ENCODE measurements at regions not wholly inside any gene's neighbourhood (a gene's known extent, or its start where the extent isn't known, plus 50 kb on each side); places are given as distances from the start of the nearest gene placed in this dataset.
A peak's percentile ranks its signal among the peaks of the same experiment; 100 is the strongest.

DNA sequence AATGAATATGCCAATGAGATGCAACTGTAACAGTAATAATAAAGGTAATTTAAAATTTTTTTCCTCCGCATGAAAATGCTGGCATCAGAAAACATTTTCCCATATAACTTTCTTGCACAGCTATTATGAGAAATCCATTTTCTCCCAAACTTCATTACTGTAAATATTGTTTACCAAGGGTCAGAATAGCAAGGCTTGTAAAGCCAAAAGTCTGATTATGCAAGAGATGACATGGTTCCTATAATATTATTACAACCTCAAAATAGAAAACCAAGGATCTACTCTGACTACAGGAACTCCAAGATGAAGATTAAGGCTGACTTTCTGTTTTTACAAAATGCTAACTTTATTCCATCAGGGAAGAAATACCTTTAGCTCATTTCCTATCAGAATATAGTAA, 162.7 kb upstream of the CDK1 start:
- TF ChIP-seq, protein P1, sequence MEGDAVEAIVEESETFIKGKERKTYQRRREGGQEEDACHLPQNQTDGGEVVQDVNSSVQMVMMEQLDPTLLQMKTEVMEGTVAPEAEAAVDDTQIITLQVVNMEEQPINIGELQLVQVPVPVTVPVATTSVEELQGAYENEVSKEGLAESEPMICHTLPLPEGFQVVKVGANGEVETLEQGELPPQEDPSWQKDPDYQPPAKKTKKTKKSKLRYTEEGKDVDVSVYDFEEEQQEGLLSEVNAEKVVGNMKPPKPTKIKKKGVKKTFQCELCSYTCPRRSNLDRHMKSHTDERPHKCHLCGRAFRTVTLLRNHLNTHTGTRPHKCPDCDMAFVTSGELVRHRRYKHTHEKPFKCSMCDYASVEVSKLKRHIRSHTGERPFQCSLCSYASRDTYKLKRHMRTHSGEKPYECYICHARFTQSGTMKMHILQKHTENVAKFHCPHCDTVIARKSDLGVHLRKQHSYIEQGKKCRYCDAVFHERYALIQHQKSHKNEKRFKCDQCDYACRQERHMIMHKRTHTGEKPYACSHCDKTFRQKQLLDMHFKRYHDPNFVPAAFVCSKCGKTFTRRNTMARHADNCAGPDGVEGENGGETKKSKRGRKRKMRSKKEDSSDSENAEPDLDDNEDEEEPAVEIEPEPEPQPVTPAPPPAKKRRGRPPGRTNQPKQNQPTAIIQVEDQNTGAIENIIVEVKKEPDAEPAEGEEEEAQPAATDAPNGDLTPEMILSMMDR (conservative IDR thresholded peaks at IDR 0.05; ENCODE audit: low read depth): no peak
- H3K27ac ChIP-seq: no peak overlapping the region
- no peak for DNase-seq (ENCODE audit: low spot score)
- POLR2A ChIA-PET (ENCODE audit: low non-redundant PET): no interaction called here
- CTCF ChIA-PET: no interaction called here

DNA sequence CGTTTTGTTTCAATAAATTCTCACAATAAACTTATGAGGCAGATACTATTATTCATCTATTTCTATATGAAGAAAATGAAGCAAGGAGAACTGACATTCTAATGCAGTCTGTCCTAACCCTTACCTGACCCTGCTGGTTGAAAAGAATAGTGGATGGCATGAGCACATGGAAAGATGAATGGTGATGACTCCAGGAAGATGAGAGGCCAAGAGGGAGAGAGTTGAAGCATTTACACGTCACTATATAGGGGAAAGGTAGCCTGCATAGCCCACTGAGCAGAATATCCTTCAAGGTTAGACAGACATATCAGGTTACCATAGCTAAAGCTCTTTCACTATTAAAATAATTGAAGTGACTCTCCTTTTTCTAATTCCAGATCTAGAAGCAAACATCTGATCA, 163.9 kb upstream of the CDK1 start:
- no peak for DNase-seq (ENCODE audit: low spot score)
- ChIA-PET POLR2A (ENCODE audit: low non-redundant PET) (no interaction called here), CTCF (interaction anchor here (0.6 kb wide), 2 partner anchors 15 to 43 kb away, joined by 3 read pairs; no protein-coding TSS in a partner anchor)
- no peak overlapping the region for H3K27ac ChIP-seq
- TF ChIP-seq, protein P1 (conservative IDR thresholded peaks at IDR 0.05; ENCODE audit: low read depth): no peak

DNA sequence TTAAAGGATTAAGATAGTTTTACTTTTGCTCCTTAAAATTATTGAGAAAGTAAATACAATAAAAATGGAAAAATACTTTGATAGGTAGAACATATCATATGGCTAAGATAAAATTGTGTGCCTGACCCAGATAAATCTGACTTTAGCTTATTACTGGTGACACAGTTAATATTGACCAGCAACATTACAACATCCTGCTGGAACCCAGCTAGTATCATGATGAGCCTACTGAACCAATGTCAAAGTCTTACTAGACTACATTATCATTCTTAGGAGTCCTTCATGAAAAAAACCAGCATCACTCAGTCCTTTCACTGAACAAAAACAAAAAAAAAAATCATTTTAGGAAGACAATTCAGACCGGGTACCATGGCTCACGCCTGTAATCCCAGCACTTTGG, 164.8 kb upstream of the CDK1 start:
- ChIA-PET POLR2A (ENCODE audit: low non-redundant PET) (no interaction called here), CTCF (no interaction called here)
- TF ChIP-seq, protein P1 (conservative IDR thresholded peaks at IDR 0.05; ENCODE audit: low read depth): no peak
- DNase-seq (ENCODE audit: low spot score): no peak
- no peak overlapping the region for H3K27ac ChIP-seq

DNA sequence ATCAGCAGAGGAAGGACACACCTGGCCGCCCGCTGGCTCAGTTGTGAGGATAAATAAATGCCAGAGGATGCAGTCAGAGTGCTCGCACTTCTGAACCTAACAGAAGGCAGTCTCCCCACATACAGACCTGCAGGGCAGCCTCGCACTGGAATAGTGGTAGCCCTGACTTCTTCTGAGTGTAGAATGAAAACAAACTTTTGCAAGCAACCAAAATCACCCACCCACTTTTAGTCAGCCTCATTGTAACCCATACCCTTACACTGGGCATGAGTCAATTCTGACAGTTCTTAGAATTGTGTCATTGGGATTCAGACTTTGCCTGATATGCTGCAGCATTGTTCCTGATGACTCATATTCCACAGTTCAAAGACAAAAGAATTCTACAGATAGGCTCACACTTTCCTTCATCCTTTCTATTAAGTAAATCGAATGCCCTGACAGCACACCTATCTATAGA, 167.0 kb upstream of the CDK1 start:
- TF ChIP-seq, protein P1 (conservative IDR thresholded peaks at IDR 0.05; ENCODE audit: low read depth): no peak
- DNase-seq (ENCODE audit: low spot score): peak; percentile 92
- POLR2A ChIA-PET (ENCODE audit: low non-redundant PET): no interaction called here
- CTCF ChIA-PET: no interaction called here
- H3K27ac ChIP-seq: peak overlapping the region; percentile 45; the same call in 1 of the 2 replicates

DNA sequence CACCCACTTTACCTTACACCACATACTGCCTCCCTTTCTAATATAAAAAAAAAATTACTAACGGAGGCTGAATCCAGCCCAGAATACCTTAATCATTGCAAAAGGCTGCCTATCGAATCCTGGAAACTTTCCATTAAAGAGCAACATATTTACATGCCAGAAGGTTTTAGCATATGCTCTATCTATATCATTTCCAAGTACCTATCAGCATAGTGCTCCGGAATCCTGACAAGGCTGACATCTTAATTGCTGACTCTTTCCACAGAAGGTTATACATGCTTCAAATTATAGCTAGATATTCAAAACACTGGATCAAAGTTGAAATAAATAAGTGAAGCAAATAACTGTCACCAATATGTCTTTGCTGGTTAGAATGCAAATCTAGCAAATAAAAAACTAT, 170.9 kb upstream of the CDK1 start:
- POLR2A ChIA-PET (ENCODE audit: low non-redundant PET): no interaction called here
- CTCF ChIA-PET: no interaction called here
- no peak overlapping the region for H3K27ac ChIP-seq
- no peak for DNase-seq (ENCODE audit: low spot score)
- TF ChIP-seq, protein P1 (conservative IDR thresholded peaks at IDR 0.05; ENCODE audit: low read depth): no peak

DNA sequence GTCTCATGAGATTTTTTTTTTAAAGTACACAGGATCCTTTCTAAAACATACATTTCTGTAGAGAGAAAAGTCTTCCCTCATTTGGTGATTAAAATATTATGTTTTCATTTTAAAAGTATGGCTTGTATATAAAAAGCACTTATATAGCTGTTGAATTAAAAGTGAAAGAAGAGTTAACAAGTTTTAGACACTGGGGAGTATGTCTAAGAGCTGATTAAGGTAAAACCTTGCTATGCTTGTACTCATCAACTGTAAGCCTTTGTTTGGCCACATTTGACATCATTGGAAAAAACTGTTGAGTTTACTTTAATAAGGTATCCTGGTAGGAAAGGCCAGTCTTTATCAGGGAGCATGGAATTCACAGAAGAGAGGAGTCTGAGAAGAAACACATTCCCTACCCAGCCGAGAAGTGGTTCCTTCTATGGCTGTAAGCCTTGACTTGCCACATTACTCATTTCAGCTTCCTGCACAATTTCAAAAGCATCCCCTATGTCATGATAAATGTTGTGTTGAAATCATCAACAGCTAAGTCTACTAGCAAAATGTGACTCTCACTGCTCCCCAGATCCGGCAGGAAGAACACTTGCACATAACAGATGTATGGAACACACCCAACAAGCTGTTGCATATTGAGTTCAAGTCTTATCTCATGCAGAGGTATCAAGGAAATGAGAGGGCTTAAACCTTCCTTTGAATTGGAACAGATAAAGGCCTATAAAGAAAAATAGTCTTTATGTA, 171.8 kb upstream of the CDK1 start:
- peak; percentile 34 for DNase-seq (ENCODE audit: low spot score)
- POLR2A ChIA-PET (ENCODE audit: low non-redundant PET): no interaction called here
- TF ChIP-seq, protein P1 (conservative IDR thresholded peaks at IDR 0.05; ENCODE audit: low read depth): no peak

More for the DNA sequence above, 171.8 kb upstream of the CDK1 start:
- no peak overlapping the region for H3K27ac ChIP-seq
- CTCF ChIA-PET: interaction anchor here (0.7 kb wide), 1 partner anchor 1638 kb away, joined by 4 read pairs; no protein-coding TSS in a partner anchor
